ENCODE measurements at regions not wholly inside any gene's neighbourhood (a gene's known extent, or its start where the extent isn't known, plus 50 kb on each side); places are given as distances from the start of the nearest gene placed in this dataset.
A peak's percentile ranks its signal among the peaks of the same experiment; 100 is the strongest.

DNA sequence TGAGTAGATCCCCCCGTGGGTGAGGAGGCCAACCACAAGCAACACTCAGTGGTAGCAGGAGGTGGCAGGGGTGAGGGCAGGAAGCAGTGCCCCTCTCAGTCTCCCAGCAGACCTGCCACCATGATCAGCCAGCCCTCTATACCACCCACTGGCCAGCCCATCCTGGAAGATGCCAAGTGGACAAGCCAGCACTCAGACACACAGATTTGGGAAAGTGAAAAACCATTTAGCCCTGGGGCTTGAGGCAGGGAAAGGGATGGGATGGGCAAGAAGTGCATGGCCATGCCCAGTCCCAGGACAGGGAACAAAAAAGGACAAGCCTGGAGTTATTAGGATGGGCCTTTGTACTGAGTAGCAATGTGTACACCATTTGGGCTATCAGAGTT, 76.9 kb downstream of the HFE start:
- ATAC-seq (no peak), DNase-seq (no peak)
- H3K4me3 Mint-ChIP-seq, result no peak overlapping the region
- H3K27ac Mint-ChIP-seq, result peak overlapping the region in 1 of 2 donors; percentile 57
- H3K9me3 Mint-ChIP-seq, result no peaks in the 10 kb centered on the region
- H3K27me3 Mint-ChIP-seq, result no peaks in the 10 kb centered on the region
- H3K4me1 Mint-ChIP-seq, result peaks cover 70% of the 10 kb centered on the region

DNA sequence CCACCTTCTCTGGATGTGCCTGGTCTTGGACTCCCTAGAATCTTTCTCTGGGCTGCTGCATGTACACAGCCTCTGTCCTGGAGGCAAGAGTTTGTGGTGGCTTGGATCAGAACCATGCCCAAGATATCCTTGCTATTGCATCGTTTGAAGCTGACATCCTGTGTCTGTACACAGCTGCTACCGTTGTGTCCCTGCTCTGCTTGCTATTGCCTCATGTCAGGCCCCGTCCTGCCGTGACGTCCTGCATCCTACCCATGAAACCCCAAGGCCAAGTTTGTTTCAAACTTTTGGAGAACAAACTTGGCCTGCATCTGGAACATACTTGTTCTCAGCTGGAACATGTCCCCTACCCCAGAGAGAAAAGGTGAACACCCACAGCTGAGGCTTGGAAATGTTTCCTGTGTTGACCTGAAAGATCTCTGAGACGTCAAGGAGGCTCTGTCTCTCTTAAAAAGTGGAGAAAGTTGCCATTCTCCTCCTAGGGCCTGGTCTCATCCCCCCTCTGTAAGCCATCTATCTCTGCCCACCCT, 78.1 kb downstream of the HFE start:
- no peaks in the 10 kb centered on the region for H3K9me3 Mint-ChIP-seq
- DNase-seq (no peak), ATAC-seq (peak; percentile 64)
- no peaks in the 10 kb centered on the region for H3K27me3 Mint-ChIP-seq
- H3K27ac Mint-ChIP-seq, result peak overlapping the region; percentile 47 to 92
- H3K4me3 Mint-ChIP-seq, result no peak overlapping the region
- peaks cover 70% of the 10 kb centered on the region for H3K4me1 Mint-ChIP-seq

DNA sequence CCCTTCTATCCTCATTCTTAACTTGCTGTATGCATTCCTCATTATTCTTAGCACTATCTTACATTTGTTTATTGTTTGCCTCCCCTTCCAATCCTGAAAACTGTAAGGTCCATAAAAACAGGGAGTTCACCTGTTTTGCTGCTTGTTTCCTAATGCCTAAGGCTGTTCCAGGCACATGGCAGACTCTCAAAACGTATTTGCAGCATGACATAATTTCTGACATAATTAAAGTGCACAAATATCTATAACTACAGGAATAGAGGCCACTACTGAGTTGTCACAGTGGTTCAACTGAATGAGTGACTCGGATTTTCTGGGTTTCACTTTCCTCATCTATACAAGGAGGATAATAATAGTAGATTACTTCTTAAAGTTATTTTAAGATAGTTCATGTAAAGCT, 83.0 kb downstream of the HFE start:
- peaks cover 73% of the 10 kb centered on the region for H3K4me1 Mint-ChIP-seq
- H3K27ac Mint-ChIP-seq, result peak overlapping the region; percentile 75 to 100
- ATAC-seq (peak; percentile 39), DNase-seq (no peak)
- H3K4me3 Mint-ChIP-seq, result peak overlapping the region; percentile 80 to 89
- no peaks in the 10 kb centered on the region for H3K27me3 Mint-ChIP-seq
- H3K9me3 Mint-ChIP-seq, result no peaks in the 10 kb centered on the region

DNA sequence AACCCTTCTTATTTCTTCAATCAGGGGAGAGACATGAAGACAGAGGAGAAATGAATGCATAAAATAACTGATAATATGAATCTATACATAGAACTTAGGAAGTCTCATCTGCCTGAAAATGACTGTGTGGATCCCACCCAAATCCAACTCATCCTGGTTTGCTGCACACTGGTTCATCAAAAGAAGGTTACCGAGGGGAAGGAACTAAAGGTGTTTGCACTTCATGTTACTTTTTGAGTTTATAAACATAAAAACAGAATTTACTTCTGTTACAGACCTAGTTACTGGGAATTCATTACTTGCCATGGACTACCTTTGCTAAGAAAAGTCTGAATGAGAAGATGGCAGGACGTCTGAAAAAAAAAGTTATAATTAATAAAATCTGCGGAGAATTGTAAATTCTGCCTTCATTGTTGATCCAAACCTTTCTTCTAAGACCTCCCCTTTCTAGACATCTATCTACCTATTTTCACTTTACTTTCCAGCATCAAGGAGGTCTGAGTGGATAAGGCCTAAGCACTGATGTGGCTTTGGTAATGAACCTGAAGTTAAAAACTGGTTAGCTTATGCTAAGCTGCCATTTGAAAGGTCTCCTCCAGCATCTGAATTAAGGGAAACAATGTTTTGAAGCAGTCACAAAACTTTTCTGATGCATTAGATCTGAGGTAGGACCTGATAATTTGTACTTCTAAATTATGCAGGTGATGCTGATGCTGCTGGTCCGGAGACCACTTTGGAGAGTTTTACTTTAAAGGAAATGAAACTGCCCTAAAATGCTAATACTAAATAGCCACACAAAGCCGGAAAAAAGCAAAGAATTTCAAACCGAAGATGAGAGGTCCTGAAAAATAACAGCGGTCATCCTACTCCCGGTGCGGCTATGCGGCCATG, 84.0 kb downstream of the HFE start:
- H3K4me1 Mint-ChIP-seq, result peaks cover 73% of the 10 kb centered on the region
- H3K4me3 Mint-ChIP-seq, result peak overlapping the region; percentile 80 to 89
- no peak for DNase-seq
- H3K27me3 Mint-ChIP-seq, result no peaks in the 10 kb centered on the region
- no peaks in the 10 kb centered on the region for H3K9me3 Mint-ChIP-seq
- no peak for ATAC-seq
- H3K27ac Mint-ChIP-seq, result peak overlapping the region; percentile 95 to 100

DNA sequence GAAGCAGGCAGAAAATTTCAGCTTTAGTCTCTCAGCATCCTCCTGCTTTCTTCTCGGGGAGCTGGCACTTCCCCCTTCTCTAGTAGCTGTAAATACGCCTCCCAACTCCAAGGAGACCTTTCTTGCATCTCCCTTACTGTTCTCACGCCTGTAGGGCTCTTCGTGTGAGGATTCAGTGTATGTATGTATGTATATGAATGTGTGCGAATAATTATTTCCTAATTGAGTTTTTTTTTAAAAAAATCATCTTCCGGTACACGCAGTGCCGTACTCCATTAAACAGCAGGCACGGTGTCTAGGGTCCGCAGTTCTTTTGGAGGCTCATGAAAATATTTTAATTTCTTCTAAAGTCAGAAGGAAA, 85.4 kb downstream of the HFE start:
- no peaks in the 10 kb centered on the region for H3K9me3 Mint-ChIP-seq
- no peak for DNase-seq

DNA sequence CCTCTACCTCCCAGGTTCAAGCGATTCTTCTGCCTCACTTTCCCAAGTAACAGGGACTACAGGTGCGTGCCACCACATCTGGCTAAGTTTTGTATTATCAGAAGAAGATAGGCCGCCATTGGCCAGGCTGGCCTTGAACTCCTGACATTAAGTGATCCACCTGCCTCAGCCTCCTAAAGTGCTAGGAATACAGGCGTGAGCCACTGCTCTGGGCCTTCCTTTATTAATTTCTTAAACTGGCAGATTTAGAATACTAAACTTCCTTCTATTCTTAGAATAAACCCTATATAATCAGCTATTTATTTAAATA, 86.6 kb downstream of the HFE start:
- no peak for DNase-seq
- Mint-ChIP-seq H3K27ac (peak overlapping the region; percentile 89 to 92), H3K4me1 (peaks cover 69% of the 10 kb centered on the region)

More for the DNA sequence above, 85.4 kb downstream of the HFE start:
- no peaks in the 10 kb centered on the region for H3K27me3 Mint-ChIP-seq
- H3K27ac Mint-ChIP-seq, result peak overlapping the region; percentile 95 to 100
- H3K4me1 Mint-ChIP-seq, result peaks cover 66% of the 10 kb centered on the region
- peak overlapping the region; percentile 80 to 89 for H3K4me3 Mint-ChIP-seq
- peak; percentile 54 for ATAC-seq

DNA sequence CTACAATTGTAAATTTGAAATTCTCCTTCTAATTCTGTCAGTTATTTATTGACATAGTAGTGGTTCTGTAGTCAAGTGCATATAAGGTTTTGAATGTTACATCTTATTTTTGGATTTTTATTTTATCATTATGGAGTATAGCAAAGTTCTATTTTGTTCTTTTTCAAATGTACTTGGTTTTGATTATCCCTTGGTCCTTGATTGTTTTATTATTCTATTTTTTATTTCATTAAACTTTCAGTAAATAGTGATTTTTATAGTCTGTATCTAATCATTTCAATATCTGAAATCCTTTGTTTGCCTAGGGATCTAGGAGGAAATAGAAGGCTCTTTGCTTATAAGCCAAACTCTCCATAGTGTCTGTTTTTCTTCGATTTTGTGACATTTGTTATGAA, 87.8 kb downstream of the HFE start:
- no peak for ATAC-seq
- H3K27ac Mint-ChIP-seq, result no peak overlapping the region
- DNase-seq, result no peak
- H3K27me3 Mint-ChIP-seq, result no peaks in the 10 kb centered on the region
- H3K4me1 Mint-ChIP-seq, result peaks cover 57% of the 10 kb centered on the region
- no peaks in the 10 kb centered on the region for H3K9me3 Mint-ChIP-seq
- peak overlapping the region; percentile 65 to 67 for H3K4me3 Mint-ChIP-seq

More for the DNA sequence above, 86.6 kb downstream of the HFE start:
- H3K4me3 Mint-ChIP-seq, result peak overlapping the region; percentile 80 to 89
- no peaks in the 10 kb centered on the region for H3K27me3 Mint-ChIP-seq
- no peak for ATAC-seq
- no peaks in the 10 kb centered on the region for H3K9me3 Mint-ChIP-seq

DNA sequence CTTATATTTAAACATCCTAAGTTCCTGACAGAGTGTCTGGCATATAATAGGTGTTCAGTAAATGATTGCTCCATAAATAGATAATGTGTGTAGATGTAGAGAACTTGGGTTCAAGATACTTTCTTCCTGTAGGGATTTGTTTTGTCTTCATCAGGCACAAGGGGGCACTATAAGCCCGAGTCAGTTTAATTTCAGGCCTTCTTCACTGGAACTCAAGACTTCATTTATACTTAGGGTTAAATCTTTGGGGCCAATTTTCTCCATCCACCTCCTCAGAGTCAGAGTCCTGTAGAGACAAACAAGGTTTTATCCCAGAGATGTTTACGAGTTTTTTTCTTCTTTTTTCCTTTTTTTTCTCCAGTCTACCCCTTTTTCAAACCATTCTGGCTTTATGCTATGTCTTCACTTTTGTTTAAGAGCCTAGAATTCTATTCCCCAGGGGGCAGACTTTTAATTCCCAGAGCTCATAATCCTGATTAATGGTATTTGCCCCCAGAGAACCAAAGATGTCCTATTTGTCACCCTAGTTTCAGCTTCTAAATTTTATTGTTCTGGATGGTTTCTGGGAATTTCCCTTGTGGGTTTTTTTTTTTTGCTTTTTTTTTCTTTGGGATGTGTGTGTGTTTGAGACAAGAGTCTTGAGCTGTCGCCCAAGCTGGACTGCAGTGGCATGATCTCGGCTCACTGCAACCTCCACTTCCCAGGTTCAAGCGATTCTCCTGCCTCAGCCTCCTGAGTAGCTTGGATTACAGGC, 88.4 kb downstream of the HFE start:
- DNase-seq, result peak; percentile 56 to 58
- no peaks in the 10 kb centered on the region for H3K9me3 Mint-ChIP-seq
- peak overlapping the region in 1 of 2 donors; percentile 8 for H3K27ac Mint-ChIP-seq
- peaks cover 51% of the 10 kb centered on the region for H3K4me1 Mint-ChIP-seq
- no peaks in the 10 kb centered on the region for H3K27me3 Mint-ChIP-seq
- peak; percentile 27 for ATAC-seq
- H3K4me3 Mint-ChIP-seq, result peak overlapping the region; percentile 65 to 67

DNA sequence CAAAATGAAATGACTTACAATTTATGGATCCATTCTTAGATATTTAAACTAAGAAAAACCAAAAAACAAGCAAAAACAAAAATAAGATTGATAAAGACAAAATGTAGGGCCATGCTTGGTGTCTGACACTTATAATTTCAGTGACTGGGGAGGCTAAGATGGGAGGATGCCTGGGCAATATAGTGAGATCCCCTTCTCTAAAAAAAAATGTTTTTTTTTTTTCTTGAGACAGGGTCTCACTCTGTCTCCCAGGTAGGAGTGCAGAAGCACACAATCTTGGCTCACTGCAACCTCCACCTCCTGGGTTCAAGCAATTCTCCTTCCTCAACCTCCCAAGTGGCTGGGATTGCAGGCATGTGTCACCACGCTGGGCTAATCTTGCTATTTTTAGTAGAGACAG, 92.4 kb downstream of the HFE start:
- Mint-ChIP-seq H3K9me3 (no peaks in the 10 kb centered on the region), H3K4me3 (no peak overlapping the region), H3K4me1 (peaks cover 55% of the 10 kb centered on the region), H3K27me3 (no peaks in the 10 kb centered on the region), H3K27ac (peak overlapping the region in 1 of 2 donors; percentile 79)
- ATAC-seq, result no peak
- DNase-seq, result no peak

DNA sequence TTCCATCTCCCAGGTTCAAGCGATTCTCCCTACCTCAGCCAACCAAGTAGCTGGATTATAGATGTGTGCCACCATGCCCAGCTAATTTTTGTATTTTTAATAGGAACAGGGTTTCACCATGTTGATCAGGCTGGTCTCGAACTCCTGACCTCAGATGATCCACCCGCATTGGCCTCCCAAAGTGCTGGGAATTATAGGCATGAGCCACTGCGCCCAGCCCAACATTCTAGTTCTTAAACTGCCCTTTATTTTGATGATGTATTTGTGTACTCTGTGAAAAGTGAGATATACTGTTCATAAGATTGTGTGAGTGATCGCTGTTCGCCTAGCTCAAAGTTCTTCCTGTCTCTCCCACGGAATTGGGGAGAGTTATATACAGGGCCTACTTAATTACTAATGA, 93.1 kb downstream of the HFE start:
- DNase-seq (no peak), ATAC-seq (no peak)
- peaks cover 55% of the 10 kb centered on the region for H3K4me1 Mint-ChIP-seq
- no peak overlapping the region for H3K4me3 Mint-ChIP-seq
- peak overlapping the region in 1 of 2 donors; percentile 79 for H3K27ac Mint-ChIP-seq
- no peaks in the 10 kb centered on the region for H3K27me3 Mint-ChIP-seq
- no peaks in the 10 kb centered on the region for H3K9me3 Mint-ChIP-seq

DNA sequence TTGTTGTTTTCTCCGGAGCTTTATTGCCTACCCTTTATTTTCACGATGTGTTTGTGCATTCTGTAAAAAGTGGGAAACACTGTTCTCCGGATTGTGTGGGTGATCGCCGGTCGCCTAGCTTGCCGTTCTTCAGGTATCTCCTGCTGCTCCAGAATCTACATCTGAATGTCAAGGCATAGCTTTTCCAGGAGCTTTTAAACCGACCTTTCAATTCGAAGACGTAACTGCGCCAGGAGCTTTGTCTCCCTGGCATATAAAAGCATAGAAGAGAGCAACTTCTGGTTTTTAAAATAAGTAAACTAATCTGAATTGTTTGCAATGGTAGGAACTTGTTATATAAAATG, 96.0 kb downstream of the HFE start:
- peak overlapping the region; percentile 86 to 91 for H3K4me3 Mint-ChIP-seq

DNA sequence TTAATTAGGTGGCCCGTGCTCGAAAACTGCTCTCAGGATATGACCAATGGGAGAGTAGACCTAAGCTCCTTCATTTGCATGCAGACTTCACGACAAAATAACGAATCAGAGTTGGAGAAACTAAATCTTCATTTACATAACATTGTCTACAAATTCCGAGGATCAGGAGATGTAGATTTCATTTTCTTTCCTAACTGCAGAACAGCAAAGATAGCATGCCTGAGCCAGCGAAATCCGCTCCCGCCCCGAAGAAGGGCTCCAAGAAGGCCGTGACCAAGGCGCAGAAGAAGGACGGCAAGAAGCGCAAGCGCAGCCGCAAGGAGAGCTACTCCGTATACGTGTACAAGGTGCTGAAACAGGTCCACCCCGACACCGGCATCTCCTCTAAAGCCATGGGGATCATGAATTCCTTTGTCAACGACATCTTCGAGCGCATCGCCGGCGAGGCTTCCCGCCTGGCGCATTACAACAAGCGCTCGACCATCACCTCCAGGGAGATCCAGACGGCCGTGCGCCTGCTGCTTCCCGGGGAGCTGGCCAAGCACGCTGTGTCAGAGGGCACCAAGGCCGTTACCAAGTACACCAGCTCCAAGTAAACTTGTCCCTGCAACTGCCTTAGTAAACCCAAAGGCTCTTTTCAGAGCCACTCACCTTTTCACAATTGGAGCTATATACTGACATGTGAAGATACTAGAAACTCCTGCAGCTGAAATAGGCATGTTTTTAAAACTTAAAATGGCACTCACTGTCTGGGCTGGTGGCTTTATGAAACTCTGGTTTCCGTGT, 96.5 kb downstream of the HFE start:
- ATAC-seq (peak; percentile 84), DNase-seq (peak; percentile 84 to 87)
- peaks cover 54% of the 10 kb centered on the region for H3K4me1 Mint-ChIP-seq
- peak overlapping the region; percentile 86 to 91 for H3K4me3 Mint-ChIP-seq
- no peaks in the 10 kb centered on the region for H3K27me3 Mint-ChIP-seq
- no peaks in the 10 kb centered on the region for H3K9me3 Mint-ChIP-seq
- peak overlapping the region; percentile 94 to 99 for H3K27ac Mint-ChIP-seq

More for the DNA sequence above, 96.0 kb downstream of the HFE start:
- peaks cover 49% of the 10 kb centered on the region for H3K4me1 Mint-ChIP-seq
- H3K9me3 Mint-ChIP-seq, result no peaks in the 10 kb centered on the region
- peak overlapping the region; percentile 94 to 99 for H3K27ac Mint-ChIP-seq
- DNase-seq (no peak), ATAC-seq (no peak)
- no peaks in the 10 kb centered on the region for H3K27me3 Mint-ChIP-seq

DNA sequence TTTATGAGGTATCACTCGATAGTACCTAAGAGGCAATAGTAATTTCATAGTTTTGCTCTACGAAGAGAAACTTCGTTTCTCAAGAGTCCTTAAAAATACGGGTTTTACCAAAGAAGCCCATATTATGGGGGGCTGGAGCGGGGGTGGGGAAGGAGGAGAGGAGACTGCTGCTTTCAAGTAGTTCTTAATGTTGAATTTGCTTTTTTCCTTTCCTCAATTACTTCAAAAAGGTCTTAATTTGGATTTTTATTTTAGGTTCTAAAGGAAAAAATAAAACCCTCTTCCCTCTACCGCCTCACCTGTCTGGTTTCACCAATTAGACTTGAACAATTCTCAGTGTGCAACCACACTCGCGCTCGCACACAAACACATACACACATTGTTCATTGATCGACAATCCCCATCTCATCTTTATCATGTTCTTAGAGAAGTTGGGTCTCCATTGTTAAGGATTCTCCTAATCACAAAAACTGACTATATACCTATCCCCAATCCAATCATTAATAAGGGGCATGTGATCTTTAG, 97.2 kb downstream of the HFE start:
- Mint-ChIP-seq H3K27ac (peak overlapping the region; percentile 94 to 99), H3K9me3 (no peaks in the 10 kb centered on the region), H3K4me3 (peak overlapping the region; percentile 86 to 91), H3K4me1 (peaks cover 61% of the 10 kb centered on the region), H3K27me3 (no peaks in the 10 kb centered on the region)
- no peak for ATAC-seq
- no peak for DNase-seq

DNA sequence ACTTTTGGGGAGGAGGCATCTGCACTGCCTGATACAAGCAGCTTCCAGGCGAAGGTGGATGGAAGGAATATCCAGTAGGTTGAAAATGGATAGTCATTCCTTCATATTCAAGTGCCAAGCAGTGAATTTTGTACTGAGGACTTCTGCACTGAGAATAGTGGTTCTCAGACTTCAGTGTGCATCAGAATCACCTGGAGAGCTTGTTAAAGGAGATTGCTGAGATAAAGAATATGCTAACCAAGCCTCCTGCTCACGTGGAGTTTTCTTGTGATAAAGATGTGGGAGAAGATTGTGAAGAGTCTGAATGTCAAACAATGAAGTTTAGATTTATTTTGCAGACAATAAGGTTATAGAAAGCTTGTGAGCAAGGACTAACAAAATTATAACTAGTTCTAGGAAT, 97.8 kb downstream of the HFE start:
- peaks cover 64% of the 10 kb centered on the region for H3K4me1 Mint-ChIP-seq
- H3K9me3 Mint-ChIP-seq, result no peaks in the 10 kb centered on the region
- no peaks in the 10 kb centered on the region for H3K27me3 Mint-ChIP-seq
- ATAC-seq (no peak), DNase-seq (no peak)
- H3K27ac Mint-ChIP-seq, result peak overlapping the region in 1 of 2 donors; percentile 28
- peak overlapping the region; percentile 86 to 91 for H3K4me3 Mint-ChIP-seq

DNA sequence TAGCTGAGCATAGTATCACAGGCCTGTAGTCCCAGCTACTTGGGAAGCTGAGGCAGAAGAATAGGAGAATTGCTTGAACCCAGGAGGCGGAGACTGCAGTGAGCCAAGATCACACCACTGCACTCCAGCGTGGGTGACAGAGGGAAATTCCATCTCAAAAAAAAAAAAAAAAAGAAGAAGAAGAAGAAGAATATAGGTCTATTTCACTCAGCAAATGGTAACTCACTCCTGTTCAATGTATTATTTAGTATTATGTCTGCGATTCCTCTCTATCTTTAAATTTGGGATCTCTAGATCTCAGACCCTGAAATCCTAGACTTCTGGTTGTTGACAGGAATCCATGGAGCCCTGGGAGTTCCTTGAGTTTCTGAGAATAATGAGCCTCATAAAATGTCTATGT, 98.6 kb downstream of the HFE start:
- no peak overlapping the region for H3K27ac Mint-ChIP-seq
- DNase-seq (no peak), ATAC-seq (no peak)
- H3K9me3 Mint-ChIP-seq, result no peaks in the 10 kb centered on the region
- peaks cover 63% of the 10 kb centered on the region for H3K4me1 Mint-ChIP-seq
- H3K4me3 Mint-ChIP-seq, result no peak overlapping the region
- no peaks in the 10 kb centered on the region for H3K27me3 Mint-ChIP-seq
